ENCODE measurements at regions not wholly inside any gene's neighbourhood (a gene's known extent, or its start where the extent isn't known, plus 50 kb on each side); places are given as distances from the start of the nearest gene placed in this dataset.

- TF ChIP-seq CBX2 (IDR thresholded peaks at IDR 0.05; ENCODE audit: borderline replicate concordance, low read depth) (no peak), ZFP36 (IDR thresholded peaks at IDR 0.05; ENCODE audit: borderline replicate concordance, partially characterized antibody) (no peak), SREBF2 (IDR thresholded peaks at IDR 0.05) (no peak), JUN (IDR thresholded peaks at IDR 0.05) (no peak), EP300 (IDR thresholded peaks at IDR 0.05) (no peak), RNF2 (IDR thresholded peaks at IDR 0.05; ENCODE audit: borderline replicate concordance, low read depth) (no peak), MAZ (IDR thresholded peaks at IDR 0.05; ENCODE audit: borderline replicate concordance, low read depth, low read length) (no peak), HOXB5 (CRISPR knock-in tag; IDR thresholded peaks at IDR 0.05) (no peak), KDM1A (IDR thresholded peaks at IDR 0.05; ENCODE audit: low read depth) (no peak), ESRRA (IDR thresholded peaks at IDR 0.05; ENCODE audit: borderline replicate concordance, low read length) (no peak), CTCF (IDR thresholded peaks at IDR 0.05) (no peak)
These were observed 169.1 kb upstream of the FUT9 start (continued) for GRCh38 chr6:95846652-95847051.

DNA sequence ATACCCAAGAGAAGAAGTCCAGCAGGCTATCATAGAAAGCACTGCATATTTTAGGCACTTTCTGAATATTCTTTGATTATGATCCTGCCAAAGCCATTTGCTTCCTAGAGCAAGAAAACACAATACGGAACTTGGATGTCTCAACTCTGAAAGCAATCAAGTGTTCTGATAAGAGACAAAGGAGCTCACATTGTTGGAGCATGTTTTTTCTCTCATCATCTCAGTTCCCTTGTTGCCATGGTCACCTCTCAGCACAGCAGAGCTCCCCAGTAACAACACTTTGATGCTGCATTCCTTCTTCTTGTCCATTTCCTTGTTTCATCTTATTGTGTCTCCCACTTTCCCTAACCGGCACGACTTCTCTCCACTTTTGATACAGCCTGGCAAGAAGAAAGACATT lies 168.7 kb upstream of the FUT9 start:
- no peak for FAIRE-seq
- no peak overlapping the region for H3K4me2 ChIP-seq

DNA sequence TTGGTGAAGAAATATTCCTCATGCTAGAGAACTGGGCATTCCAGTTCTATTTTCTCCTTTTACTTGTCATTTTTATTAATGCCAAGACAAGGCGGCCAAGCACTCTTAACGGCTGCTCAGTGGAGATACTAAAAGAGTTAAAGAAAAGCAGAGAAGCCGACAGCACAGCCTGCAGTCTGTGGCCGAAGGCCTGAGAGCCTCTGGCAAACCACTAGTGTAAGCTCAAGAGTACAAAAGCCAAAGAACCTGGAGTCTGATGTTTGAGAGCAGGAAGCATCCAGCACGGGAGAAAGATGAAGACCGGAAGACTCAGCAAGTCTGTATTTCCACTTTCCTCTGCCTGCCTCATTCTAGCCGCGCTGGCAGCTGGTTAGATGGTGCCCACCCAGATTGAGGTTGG lies 167.1 kb upstream of the FUT9 start:
- H3K27ac ChIP-seq, result no peak overlapping the region
- TF ChIP-seq NPAS2 (CRISPR knock-in tag; IDR thresholded peaks at IDR 0.05; ENCODE audit: borderline replicate concordance), result no peak
- TF ChIP-seq RAD21 (conservative IDR thresholded peaks at IDR 0.05 in 1 of 2, IDR thresholded peaks at IDR 0.05 in 1 of 2), result no peak
- no peak for TF ChIP-seq MAZ (IDR thresholded peaks at IDR 0.05; ENCODE audit: borderline replicate concordance, low read depth, low read length)
- no peak for TF ChIP-seq JUN (IDR thresholded peaks at IDR 0.05)
- TF ChIP-seq EP300 (IDR thresholded peaks at IDR 0.05), result no peak
- no peak for TF ChIP-seq CEBPB (IDR thresholded peaks at IDR 0.05)
- no peak for TF ChIP-seq TFCP2L1 (CRISPR knock-in tag; IDR thresholded peaks at IDR 0.05)
- TF ChIP-seq HDAC2 (IDR thresholded peaks at IDR 0.05), result no peak
- TF ChIP-seq RFX5 (IDR thresholded peaks at IDR 0.05), result no peak
- no peak for TF ChIP-seq BHLHE40 (IDR thresholded peaks at IDR 0.05; ENCODE audit: low read depth, low read length)
- TF ChIP-seq FOSB (CRISPR knock-in tag; IDR thresholded peaks at IDR 0.05), result no peak
- 33% methylated on average over 8 of the region's 8 CpGs for WGBS (ENCODE audit: missing lambda C conversion rate)
- CTCF ChIA-PET, result no interaction called here
- FAIRE-seq (no peak), DNase-seq (ENCODE audit: low read depth in 1 of 2, low spot score in 1 of 2) (no peak), ATAC-seq (no peak)
- H3K4me3 ChIP-seq, result no peak overlapping the region
- H3K4me2 ChIP-seq, result no peak overlapping the region
- no peaks in the 10 kb centered on the region for H3K4me1 ChIP-seq
- no peaks in the 10 kb centered on the region for H3K9me3 ChIP-seq
- POLR2A ChIA-PET, result no interaction called here

More for the DNA sequence above, 168.7 kb upstream of the FUT9 start:
- ATAC-seq (no peak), DNase-seq (ENCODE audit: low read depth in 1 of 2, low spot score in 1 of 2) (no peak)
- Histone ChIP-seq H3K4me1 (no peaks in the 10 kb centered on the region), H3K9me3 (no peaks in the 10 kb centered on the region), H3K4me3 (no peak overlapping the region), H3K27ac (no peak overlapping the region)
- ChIA-PET CTCF (no interaction called here), POLR2A (no interaction called here)
- TF ChIP-seq HEYL (CRISPR knock-in tag; IDR thresholded peaks at IDR 0.05) (no peak), ESRRA (IDR thresholded peaks at IDR 0.05; ENCODE audit: borderline replicate concordance, low read length) (no peak), EHF (CRISPR knock-in tag; IDR thresholded peaks at IDR 0.05) (no peak), KDM1A (IDR thresholded peaks at IDR 0.05; ENCODE audit: low read depth) (no peak), RARB (CRISPR knock-in tag; IDR thresholded peaks at IDR 0.05) (no peak), CTCF (IDR thresholded peaks at IDR 0.05) (no peak), BHLHE40 (IDR thresholded peaks at IDR 0.05; ENCODE audit: low read depth, low read length) (no peak)
- 48% methylated on average over 3 of the region's 3 CpGs for WGBS (ENCODE audit: missing lambda C conversion rate)

Data from A549 (cell line).